GM13977 (cell line): ENCODE measurements at regions not wholly inside any gene's neighbourhood (a gene's known extent, or its start where the extent isn't known, plus 50 kb on each side); places are given as distances from the start of the nearest gene placed in this dataset.
"Not testable (repeated sequence)": the region's sequence is repeated elsewhere in the genome, so short reads cannot be mapped to it uniquely, and the experiment has no call there.

Experiments used
- DNase-seq: peaks from one replicate; pipeline ENCODE4 v3.0.0; 2012; ENCODE audit warnings: low spot score
- in situ Hi-C: fragments of 300-500 bp; cut with MboI; formaldehyde crosslinking; loops from one replicate; pipeline ENCODE4 v1.12.0; 2022; ENCODE audit warnings: low sequenced_read_pairs, low pct_unique_long_range_greater_than_20kb, mixed read lengths, inconsistent platforms; ENCODE audit not compliant: unreplicated experiment
- TF ChIP-seq, protein P1 (sequence below): IDR thresholded peaks from 2 replicates; pipeline ENCODE4 v1.5.1; 2012; ENCODE audit warnings: mild to moderate bottlenecking, control low read depth; ENCODE audit not compliant: insufficient read depth; ENCODE audit errors: extremely low read depth, missing control alignments

- DNase-seq: no peak
- TF ChIP-seq, protein P1, sequence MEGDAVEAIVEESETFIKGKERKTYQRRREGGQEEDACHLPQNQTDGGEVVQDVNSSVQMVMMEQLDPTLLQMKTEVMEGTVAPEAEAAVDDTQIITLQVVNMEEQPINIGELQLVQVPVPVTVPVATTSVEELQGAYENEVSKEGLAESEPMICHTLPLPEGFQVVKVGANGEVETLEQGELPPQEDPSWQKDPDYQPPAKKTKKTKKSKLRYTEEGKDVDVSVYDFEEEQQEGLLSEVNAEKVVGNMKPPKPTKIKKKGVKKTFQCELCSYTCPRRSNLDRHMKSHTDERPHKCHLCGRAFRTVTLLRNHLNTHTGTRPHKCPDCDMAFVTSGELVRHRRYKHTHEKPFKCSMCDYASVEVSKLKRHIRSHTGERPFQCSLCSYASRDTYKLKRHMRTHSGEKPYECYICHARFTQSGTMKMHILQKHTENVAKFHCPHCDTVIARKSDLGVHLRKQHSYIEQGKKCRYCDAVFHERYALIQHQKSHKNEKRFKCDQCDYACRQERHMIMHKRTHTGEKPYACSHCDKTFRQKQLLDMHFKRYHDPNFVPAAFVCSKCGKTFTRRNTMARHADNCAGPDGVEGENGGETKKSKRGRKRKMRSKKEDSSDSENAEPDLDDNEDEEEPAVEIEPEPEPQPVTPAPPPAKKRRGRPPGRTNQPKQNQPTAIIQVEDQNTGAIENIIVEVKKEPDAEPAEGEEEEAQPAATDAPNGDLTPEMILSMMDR: no peak
- in situ Hi-C loops: no loop called here
These were observed 185.0 kb downstream of the STK31 start for GRCh38 chr7:23894892-23895569.

- TF ChIP-seq, protein P1: no peak
- no peak for DNase-seq
- in situ Hi-C loops: no loop called here
These were observed 185.7 kb downstream of the STK31 start for GRCh38 chr7:23895666-23896096.

DNA sequence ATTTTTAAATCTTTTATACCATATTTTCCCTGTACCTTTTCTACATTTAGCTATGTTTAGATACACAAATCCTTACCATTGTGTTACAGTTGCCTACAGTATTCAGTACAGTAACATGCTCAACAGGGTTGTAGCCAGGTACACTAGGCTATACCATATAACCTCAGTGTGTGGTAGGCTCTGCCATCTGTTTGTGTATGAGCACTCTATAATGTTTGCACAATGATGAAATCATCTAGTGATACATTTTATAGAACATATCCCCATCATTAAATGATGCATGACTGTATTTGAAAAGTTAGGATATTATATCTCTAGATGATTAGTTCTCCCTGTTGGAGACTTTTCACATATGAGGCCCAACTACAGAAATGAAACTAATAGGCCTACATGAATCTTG lies 188.6 kb downstream of the STK31 start:
- in situ Hi-C loops: no loop called here
- no peak for DNase-seq
- TF ChIP-seq, protein P1: no peak

DNA sequence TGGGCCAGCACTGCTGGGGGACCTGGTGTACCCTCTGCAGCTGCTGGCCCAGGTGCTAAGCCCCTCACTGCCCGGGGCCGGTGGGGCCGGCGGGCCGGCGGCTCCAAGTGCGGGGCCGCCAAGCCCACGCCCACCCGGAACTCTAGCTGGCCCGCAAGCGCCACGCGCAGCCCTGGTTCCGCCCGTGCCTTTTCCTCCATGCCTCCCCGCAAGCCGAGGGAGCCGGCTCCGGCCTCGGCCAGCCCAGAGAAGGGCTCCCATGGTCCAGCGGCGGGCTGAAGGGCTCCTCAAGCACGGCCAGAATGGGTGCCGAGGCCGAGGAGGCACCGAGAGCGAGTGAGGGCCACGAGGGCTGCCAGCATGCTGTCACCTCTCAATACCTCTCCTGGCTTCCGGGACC lies 194.9 kb downstream of the STK31 start:
- DNase-seq, in situ Hi-C loops: not testable (repeated sequence)

DNA sequence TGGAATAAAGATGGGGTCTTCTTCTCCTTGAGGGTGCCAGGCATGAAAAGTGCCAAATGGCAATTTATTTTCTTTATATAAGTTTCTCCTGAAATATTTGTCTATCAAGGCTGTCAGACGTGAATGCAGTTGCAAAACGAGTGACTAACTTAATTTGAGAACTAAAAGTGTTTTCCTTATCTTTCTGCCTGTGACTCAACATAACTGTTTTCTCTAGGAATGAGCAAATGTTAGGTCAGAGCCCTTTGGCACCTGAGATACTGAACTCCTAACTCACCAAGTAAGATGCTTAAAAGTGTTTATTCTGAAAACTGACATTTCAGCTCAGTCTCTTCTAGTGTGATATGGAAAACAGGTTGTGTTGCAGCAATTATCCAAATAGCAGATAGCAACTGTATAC lies 197.0 kb downstream of the STK31 start:
- TF ChIP-seq, protein P1: no peak
- in situ Hi-C loops: no loop called here
- no peak for DNase-seq

DNA sequence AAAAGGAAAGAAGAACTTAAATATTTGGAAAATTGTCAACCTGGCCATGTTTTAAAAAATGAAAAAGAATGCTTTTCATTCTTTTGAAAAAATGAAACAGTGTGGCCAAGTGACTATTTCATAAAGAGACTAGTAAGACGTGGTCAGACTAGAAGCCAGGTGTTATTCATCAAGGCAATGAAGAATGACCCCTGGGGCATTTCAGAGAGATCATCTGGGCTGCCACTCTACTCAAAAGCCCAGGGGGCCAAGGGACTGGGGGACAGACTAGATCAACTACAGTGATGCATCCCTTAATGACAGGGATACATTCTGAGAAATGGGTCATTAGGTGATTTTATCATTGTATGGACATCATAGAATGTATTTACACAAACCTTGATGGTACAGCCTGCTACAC lies 199.4 kb downstream of the STK31 start:
- TF ChIP-seq, protein P1: no peak
- DNase-seq: no peak
- in situ Hi-C loops: no loop called here

GRCh38 chr7:23912065-23912464 lies 202.0 kb downstream of the STK31 start:
- TF ChIP-seq, protein P1: no peak
- in situ Hi-C loops: no loop called here
- DNase-seq: no peak
